HL-60 (cell line): ENCODE measurements at regions not wholly inside any gene's neighbourhood (a gene's known extent, or its start where the extent isn't known, plus 50 kb on each side); places are given as distances from the start of the nearest gene placed in this dataset.

Source experiments
- CTCF ChIP-seq: IDR thresholded peaks from one replicate; pipeline ENCODE4 v1.5.1; 2011; ENCODE audit warnings: low read length, control low read depth, inconsistent platforms; ENCODE audit not compliant: insufficient read depth
- POLR2AphosphoS5 ChIP-seq: IDR thresholded peaks from 2 replicates; pipeline ENCODE4 v1.6.1; 2012; ENCODE audit warnings: low read depth

GRCh38 chr16:7992616-7993015 is 597.7 kb downstream of the TMEM114 start:
- no peak for TF ChIP-seq CTCF
- no peak for TF ChIP-seq POLR2AphosphoS5
